BLaER1 treated with 17β-estradiol and CSF1 and Interleukin-3, amounts not matched to agents 10 nM and 100 nM (cell line): ENCODE measurements at regions not wholly inside any gene's neighbourhood (a gene's known extent, or its start where the extent isn't known, plus 50 kb on each side); places are given as distances from the start of the nearest gene placed in this dataset.

Experiments
- H3K27ac ChIP-seq, 11 experiments: shearing (Covaris generic); formaldehyde crosslinking; 2 replicates each; pipeline ENCODE4 v1.8.1; 2022
- H3K27me3 ChIP-seq, 11 experiments: shearing (Covaris generic); formaldehyde crosslinking; 2 replicates each; pipeline ENCODE4 v1.8.1; 2022
- H3K36me3 ChIP-seq, 11 experiments: shearing (Covaris generic); formaldehyde crosslinking; 2 replicates each; pipeline ENCODE4 v1.8.1; 2022
- H3K4me1 ChIP-seq, 10 experiments: shearing (Covaris generic); formaldehyde crosslinking; 2 replicates each; pipeline ENCODE4 v1.8.1; 2022
- H3K4me2 ChIP-seq, 11 experiments: shearing (Covaris generic); formaldehyde crosslinking; 2 replicates each; pipeline ENCODE4 v1.8.1; 2022
- H3K4me3 ChIP-seq, 10 experiments: shearing (Covaris generic); formaldehyde crosslinking; 2 replicates each; pipeline ENCODE4 v1.8.1; 2022
- H3K9ac ChIP-seq, 11 experiments: shearing (Covaris generic); formaldehyde crosslinking; 2 replicates each; pipeline ENCODE4 v1.8.1; 2022
- H3K9me3 ChIP-seq, 11 experiments: shearing (Covaris generic); formaldehyde crosslinking; replicated peaks in 1 of 11; 2 replicates each; pipeline ENCODE4 v1.8.1; 2022
- H4K20me1 ChIP-seq, 11 experiments: shearing (Covaris generic); formaldehyde crosslinking; 2 replicates each; pipeline ENCODE4 v1.8.1; 2022
- Cebpa-rat ChIP-seq, 11 experiments: shearing (Covaris generic); IDR thresholded peaks; 2 replicates each; pipeline ENCODE4 v1.8.1; 2022

DNA sequence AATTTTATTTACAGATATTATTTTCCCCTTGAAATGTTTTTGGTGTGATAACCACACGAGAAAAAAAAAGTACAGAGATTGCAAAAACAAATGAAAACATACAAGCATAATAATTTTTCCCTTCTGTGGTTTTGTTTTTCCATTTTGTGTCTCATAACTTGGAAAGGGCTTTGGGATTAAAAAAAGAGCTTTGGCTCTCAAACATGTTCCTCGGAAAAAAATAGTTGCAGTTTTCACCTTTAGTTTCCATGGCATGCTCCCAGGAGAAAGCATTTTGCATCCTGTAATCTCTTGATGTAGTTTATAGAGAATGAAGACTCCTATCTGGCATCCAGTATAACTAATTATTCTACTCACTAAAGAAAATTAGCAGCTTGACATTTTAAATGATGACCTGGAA lies 362.1 kb upstream of the PDGFD start:
- no peaks in the 10 kb centered on the region for H3K27me3 ChIP-seq
- no peak overlapping the region for H3K27ac ChIP-seq
- TF ChIP-seq Cebpa-rat (IDR thresholded peaks at IDR 0.05): no peak
- no peaks in the 10 kb centered on the region for H3K36me3 ChIP-seq
- no peak overlapping the region for H3K4me2 ChIP-seq
- no peaks in the 10 kb centered on the region for H3K9me3 ChIP-seq
- no peaks in the 10 kb centered on the region for H4K20me1 ChIP-seq
- H3K4me1 ChIP-seq: no peaks in the 10 kb centered on the region
- no peak overlapping the region for H3K4me3 ChIP-seq
- no peak overlapping the region for H3K9ac ChIP-seq

DNA sequence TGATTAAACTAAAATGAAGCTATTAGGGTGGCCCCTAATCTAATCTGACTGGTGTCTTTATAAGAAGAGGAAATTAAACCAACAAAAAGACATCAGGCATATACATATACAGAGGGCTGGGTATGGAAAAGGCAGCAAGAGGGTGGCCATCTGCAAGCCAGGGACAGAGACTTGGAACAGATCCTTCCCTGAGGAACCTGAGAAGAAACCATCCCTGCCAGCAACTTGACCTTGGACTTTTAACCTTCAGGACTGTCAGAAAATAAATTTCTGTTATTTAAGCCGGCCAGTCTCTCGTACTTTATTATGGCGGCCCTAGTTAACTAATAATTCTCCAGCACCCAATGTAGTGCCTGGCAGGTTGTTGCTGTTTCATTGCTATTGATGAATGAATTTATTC lies 361.5 kb upstream of the PDGFD start:
- Histone ChIP-seq H3K27me3 (no peaks in the 10 kb centered on the region), H3K4me3 (no peak overlapping the region), H3K4me2 (no peak overlapping the region), H3K9ac (no peak overlapping the region), H4K20me1 (no peaks in the 10 kb centered on the region), H3K4me1 (no peaks in the 10 kb centered on the region), H3K36me3 (no peaks in the 10 kb centered on the region), H3K9me3 (no peaks in the 10 kb centered on the region), H3K27ac (no peak overlapping the region)
- no peak for TF ChIP-seq Cebpa-rat (IDR thresholded peaks at IDR 0.05)

DNA sequence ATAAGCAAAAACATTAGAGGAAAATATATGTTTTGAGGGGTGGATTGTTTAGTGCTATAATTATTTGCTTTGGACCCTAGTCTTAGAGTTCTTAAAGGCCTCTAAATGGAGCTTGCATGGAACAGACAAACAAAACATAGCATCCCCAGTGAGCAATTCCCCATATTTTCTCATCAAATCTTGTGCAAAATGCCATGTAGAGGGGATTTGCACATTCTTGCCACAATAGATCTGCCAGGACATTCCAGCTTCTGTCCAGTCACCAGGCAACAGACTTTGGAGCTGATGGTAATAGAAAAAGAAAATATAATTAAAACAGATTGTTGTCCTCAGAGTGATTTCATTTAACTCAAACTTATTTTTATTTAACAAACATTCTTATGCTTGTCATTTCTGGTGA lies 360.3 kb upstream of the PDGFD start:
- TF ChIP-seq Cebpa-rat (IDR thresholded peaks at IDR 0.05): no peak
- H3K9me3 ChIP-seq: no peaks in the 10 kb centered on the region
- no peak overlapping the region for H3K9ac ChIP-seq
- H4K20me1 ChIP-seq: no peaks in the 10 kb centered on the region
- H3K36me3 ChIP-seq: no peaks in the 10 kb centered on the region
- no peak overlapping the region for H3K4me3 ChIP-seq
- H3K4me1 ChIP-seq: no peaks in the 10 kb centered on the region
- no peaks in the 10 kb centered on the region for H3K27me3 ChIP-seq
- H3K27ac ChIP-seq: no peak overlapping the region
- no peak overlapping the region for H3K4me2 ChIP-seq

DNA sequence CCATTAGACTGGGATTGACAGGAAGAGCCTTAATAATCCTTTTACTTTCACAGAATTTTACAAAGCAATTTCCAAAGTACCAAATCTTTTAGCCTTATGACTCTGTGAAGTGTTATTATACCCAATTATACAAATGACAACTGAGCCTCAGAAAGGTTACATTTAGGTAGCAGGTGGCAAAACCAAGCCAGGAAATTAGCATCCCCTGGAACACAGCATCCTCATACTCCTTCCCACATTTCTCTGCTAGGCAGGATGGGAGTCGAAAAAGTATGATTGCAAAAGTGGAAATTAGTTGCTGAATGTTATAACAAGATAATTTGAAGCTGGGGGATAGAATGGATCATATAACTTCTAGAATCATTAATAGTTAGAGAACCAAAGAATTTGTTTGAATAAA lies 359.7 kb upstream of the PDGFD start:
- Histone ChIP-seq H3K36me3 (no peaks in the 10 kb centered on the region), H3K4me3 (no peak overlapping the region), H3K9me3 (no peaks in the 10 kb centered on the region), H3K9ac (no peak overlapping the region), H3K4me1 (no peaks in the 10 kb centered on the region), H3K27ac (no peak overlapping the region), H3K4me2 (no peak overlapping the region), H4K20me1 (no peaks in the 10 kb centered on the region), H3K27me3 (no peaks in the 10 kb centered on the region)
- TF ChIP-seq Cebpa-rat (IDR thresholded peaks at IDR 0.05): no peak

DNA sequence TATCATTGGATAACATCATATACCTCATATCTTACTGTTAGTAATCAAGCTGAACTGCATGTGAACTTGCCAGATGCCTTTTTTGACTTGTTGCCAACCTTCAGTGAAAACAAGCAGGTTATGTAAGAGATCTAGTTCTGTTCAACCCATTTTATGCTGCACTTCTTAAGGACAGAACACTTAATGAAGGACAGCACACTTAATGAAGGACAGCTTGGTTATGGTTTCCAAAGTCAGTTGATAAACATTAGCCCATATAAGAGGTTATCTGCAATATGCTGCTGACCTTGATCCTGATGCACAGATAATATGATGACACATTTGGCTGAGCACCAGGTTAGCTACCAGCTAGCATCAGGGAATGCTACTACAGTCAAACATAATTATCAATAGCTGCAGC lies 358.7 kb upstream of the PDGFD start:
- TF ChIP-seq Cebpa-rat (IDR thresholded peaks at IDR 0.05): no peak
- H3K36me3 ChIP-seq: no peaks in the 10 kb centered on the region
- no peak overlapping the region for H3K9ac ChIP-seq
- no peak overlapping the region for H3K4me3 ChIP-seq
- H3K4me1 ChIP-seq: no peaks in the 10 kb centered on the region
- H3K27me3 ChIP-seq: no peaks in the 10 kb centered on the region
- H3K4me2 ChIP-seq: no peak overlapping the region
- no peaks in the 10 kb centered on the region for H3K9me3 ChIP-seq
- no peak overlapping the region for H3K27ac ChIP-seq
- H4K20me1 ChIP-seq: no peaks in the 10 kb centered on the region

DNA sequence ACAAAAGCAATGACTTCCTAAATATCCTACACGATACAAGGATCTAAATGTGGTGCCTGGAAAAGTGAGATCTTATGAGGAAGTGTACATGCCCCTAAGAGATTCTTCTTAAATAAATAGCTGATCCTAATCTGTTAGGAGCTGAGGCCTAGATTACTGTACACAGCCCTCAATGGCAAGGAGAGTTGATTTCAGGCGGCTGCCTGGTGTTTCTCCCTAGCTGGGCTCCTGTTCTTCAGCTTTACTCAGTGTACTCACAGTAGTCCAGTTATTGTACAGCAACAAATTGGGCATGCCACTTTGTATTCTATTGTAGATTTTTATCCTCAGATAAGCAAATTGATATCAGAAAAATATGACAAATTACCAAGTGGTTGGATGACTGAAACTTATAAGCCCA lies 358.2 kb upstream of the PDGFD start:
- Histone ChIP-seq H3K27ac (no peak overlapping the region), H3K4me1 (no peaks in the 10 kb centered on the region), H3K9ac (no peak overlapping the region), H3K4me2 (no peak overlapping the region), H4K20me1 (no peaks in the 10 kb centered on the region), H3K9me3 (no peaks in the 10 kb centered on the region), H3K27me3 (no peaks in the 10 kb centered on the region), H3K4me3 (no peak overlapping the region), H3K36me3 (no peaks in the 10 kb centered on the region)
- no peak for TF ChIP-seq Cebpa-rat (IDR thresholded peaks at IDR 0.05)

DNA sequence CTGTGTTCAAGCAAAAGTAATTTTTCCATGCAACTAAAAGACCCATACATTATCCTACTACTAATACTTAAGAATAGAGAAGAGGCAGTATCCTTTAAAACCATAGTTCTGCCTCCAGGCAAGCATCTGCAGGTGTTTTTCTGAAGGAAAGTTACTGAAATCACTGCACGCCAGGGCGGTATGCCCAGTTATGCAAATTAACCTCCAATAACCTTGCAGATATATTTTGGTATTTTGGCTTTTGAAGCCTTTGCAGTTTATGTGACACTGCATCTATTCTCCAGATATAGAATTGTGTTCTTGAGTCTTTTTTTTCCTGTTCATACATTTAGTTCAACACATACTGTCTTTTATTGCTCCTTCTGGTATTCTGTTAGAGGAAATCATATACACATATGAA lies 346.2 kb upstream of the PDGFD start:
- H3K36me3 ChIP-seq: no peaks in the 10 kb centered on the region
- H3K4me3 ChIP-seq: no peak overlapping the region
- H3K27ac ChIP-seq: no peak overlapping the region
- TF ChIP-seq Cebpa-rat (IDR thresholded peaks at IDR 0.05): no peak
- H3K9ac ChIP-seq: no peak overlapping the region
- H3K4me1 ChIP-seq: no peaks in the 10 kb centered on the region
- no peaks in the 10 kb centered on the region for H3K9me3 ChIP-seq
- no peaks in the 10 kb centered on the region for H3K27me3 ChIP-seq
- H4K20me1 ChIP-seq: no peaks in the 10 kb centered on the region
- H3K4me2 ChIP-seq: no peak overlapping the region

DNA sequence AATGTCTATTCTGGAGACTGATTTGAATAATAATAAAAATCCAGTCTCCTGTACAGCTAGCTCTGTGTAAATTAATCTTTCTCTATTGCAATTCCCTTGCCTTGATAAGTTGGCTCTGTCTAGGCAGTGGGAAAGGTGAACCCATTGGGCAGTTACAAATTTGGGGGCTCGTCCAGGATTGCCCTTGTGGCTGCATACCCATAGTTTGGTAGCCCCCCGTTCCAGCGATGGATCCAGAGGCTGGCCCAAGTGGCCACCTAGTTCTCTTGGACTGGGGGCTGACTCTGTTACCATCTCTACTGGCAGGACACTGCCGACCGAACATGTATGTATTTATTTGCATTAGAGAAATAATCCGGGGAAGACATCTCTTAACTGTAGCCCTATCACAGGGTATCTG lies 326.2 kb upstream of the PDGFD start:
- Histone ChIP-seq H3K9ac (no peak overlapping the region), H3K9me3 (peaks cover 51 to 63% (median 59%) of the 10 kb centered on the region in 11 experiments), H3K36me3 (no peaks in the 10 kb centered on the region), H3K27ac (no peak overlapping the region), H3K4me3 (no peak overlapping the region), H3K4me2 (no peak overlapping the region), H4K20me1 (no peaks in the 10 kb centered on the region), H3K27me3 (no peaks in the 10 kb centered on the region), H3K4me1 (no peaks in the 10 kb centered on the region)
- no peak for TF ChIP-seq Cebpa-rat (IDR thresholded peaks at IDR 0.05)

DNA sequence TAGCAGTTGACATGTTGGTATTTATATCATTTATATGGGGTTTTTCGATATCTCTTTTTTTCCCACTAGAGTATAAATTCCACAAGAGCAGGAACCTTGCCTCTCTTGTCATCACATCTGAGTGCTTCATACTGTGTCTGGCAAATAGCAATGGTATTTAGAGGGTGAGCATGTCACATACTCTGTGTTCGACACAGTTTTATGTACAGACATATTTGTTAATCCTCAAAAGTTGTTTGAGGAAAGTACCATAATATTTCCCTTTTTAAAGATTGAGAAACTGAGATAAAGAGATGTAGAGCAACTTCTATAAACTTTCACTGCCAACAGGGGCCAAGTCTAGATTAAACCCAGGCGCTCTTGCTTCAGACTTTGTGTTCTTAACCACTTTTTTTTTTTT lies 324.6 kb upstream of the PDGFD start:
- TF ChIP-seq Cebpa-rat (IDR thresholded peaks at IDR 0.05): no peak
- no peaks in the 10 kb centered on the region for H4K20me1 ChIP-seq
- no peaks in the 10 kb centered on the region for H3K4me1 ChIP-seq
- H3K36me3 ChIP-seq: no peaks in the 10 kb centered on the region
- no peak overlapping the region for H3K4me2 ChIP-seq
- no peak overlapping the region for H3K9ac ChIP-seq
- H3K27me3 ChIP-seq: no peaks in the 10 kb centered on the region
- no peak overlapping the region for H3K27ac ChIP-seq
- H3K9me3 ChIP-seq: peaks cover 47 to 56% (median 49%) of the 10 kb centered on the region in 11 experiments
- H3K4me3 ChIP-seq: no peak overlapping the region

DNA sequence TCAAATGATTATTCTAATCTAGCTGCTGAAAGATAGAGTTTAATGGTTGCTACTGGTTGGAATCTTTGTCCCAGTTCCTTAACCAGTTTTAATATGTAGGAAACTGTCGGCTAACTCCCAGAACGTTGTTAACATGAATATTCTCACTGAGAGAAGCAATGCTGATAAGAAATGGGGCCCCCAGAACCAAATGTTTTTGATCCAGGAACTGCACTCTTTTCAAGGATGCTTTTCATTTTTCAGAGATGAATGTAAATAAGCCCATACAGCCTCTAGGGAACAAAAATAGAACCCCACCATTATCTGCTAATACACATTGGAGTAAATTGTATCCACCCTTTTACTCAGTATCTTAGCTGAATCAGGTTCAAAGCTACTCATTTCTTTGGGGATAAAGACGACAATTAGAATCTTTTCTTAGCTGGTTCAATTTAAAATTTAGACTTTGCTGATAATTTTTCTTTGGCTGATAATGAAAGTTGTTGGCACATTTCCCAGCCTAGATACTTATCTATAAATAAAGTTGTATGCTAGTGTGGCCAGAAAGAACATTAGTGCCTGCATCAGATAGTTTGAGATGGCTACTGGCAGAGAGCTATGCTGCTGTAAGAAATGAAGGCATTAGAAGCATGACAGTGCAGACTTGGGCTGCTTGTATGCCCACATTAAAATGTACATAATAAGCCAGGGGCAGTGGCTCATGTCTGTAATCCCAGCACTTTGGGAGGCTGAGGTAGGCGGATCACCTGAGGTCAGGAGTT lies 323.3 kb upstream of the PDGFD start:
- TF ChIP-seq Cebpa-rat (IDR thresholded peaks at IDR 0.05): no peak
- no peak overlapping the region for H3K9ac ChIP-seq
- no peaks in the 10 kb centered on the region for H3K36me3 ChIP-seq
- H3K27me3 ChIP-seq: no peaks in the 10 kb centered on the region
- H3K4me2 ChIP-seq: no peak overlapping the region
- H4K20me1 ChIP-seq: no peaks in the 10 kb centered on the region
- H3K4me1 ChIP-seq: no peaks in the 10 kb centered on the region
- H3K9me3 ChIP-seq: peaks cover 34 to 43% (median 39%) of the 10 kb centered on the region in 11 experiments
- H3K4me3 ChIP-seq: no peak overlapping the region
- H3K27ac ChIP-seq: no peak overlapping the region
